C4-2B (cell line): ENCODE measurements at regions not wholly inside any gene's neighbourhood (a gene's known extent, or its start where the extent isn't known, plus 50 kb on each side); places are given as distances from the start of the nearest gene placed in this dataset.

Experiments
- ZFX ChIP-seq: fragments of 450-650 bp; IDR thresholded peaks from 2 replicates; pipeline ENCODE4 v1.6.1; 2017
- TF ChIP-seq, protein P1 (sequence below): fragments of 450-650 bp; conservative IDR thresholded peaks from 2 replicates; pipeline ENCODE4 v1.5.1; 2017; ENCODE audit warnings: mild to moderate bottlenecking

DNA sequence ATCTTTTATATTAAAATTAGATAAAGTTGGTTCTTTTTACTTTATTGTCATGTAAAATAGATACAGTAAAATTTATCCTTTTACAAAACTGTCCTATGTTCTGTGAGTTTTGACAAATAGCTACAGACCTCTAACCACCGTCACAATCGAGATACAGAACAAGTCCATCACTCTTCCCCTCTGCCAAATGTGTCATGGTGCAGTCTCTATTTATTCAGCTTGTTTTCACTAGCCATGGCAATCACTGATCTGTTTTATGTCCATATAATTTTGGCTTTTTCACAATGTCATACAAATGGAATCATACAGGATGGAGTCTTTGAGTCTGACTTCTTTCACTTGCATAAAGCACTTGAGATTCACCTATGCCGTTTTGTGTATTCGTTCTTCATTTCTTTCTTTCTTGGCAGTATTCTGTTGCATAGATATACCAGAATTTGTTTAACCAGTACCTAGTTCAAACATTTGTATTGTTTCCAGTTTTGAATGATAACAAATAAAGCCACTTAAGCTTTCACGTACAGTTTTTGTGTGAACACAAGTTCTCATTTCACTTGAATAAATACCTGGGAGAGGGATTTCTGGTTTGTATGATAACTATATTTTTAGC, 273.2 kb upstream of the MPDZ start:
- TF ChIP-seq, protein P1, sequence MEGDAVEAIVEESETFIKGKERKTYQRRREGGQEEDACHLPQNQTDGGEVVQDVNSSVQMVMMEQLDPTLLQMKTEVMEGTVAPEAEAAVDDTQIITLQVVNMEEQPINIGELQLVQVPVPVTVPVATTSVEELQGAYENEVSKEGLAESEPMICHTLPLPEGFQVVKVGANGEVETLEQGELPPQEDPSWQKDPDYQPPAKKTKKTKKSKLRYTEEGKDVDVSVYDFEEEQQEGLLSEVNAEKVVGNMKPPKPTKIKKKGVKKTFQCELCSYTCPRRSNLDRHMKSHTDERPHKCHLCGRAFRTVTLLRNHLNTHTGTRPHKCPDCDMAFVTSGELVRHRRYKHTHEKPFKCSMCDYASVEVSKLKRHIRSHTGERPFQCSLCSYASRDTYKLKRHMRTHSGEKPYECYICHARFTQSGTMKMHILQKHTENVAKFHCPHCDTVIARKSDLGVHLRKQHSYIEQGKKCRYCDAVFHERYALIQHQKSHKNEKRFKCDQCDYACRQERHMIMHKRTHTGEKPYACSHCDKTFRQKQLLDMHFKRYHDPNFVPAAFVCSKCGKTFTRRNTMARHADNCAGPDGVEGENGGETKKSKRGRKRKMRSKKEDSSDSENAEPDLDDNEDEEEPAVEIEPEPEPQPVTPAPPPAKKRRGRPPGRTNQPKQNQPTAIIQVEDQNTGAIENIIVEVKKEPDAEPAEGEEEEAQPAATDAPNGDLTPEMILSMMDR: no peak
- TF ChIP-seq ZFX: no peak
